Thyroid gland (tissue), 4 donors: ENCODE measurements at regions not wholly inside any gene's neighbourhood (a gene's known extent, or its start where the extent isn't known, plus 50 kb on each side); places are given as distances from the start of the nearest gene placed in this dataset.

Experiments
- DNase-seq, 2 donors: peaks; one replicate each; pipeline ENCODE4 v3.0.0-alpha.2; 2019
- H3K27ac ChIP-seq, 3 donors: fragments of 200-600 bp; sonication (generic); 1 replicate in 2 of 3; 2 replicates in 1 of 3; pipeline ENCODE4 v1.5.1; 2016 to 2019; ENCODE audit warnings: mild to moderate bottlenecking in 1 of 3, moderate library complexity in 1 of 3
- H3K27me3 ChIP-seq: fragments of 200-600 bp; sonication (generic); one replicate; pipeline ENCODE4 v1.5.1; 2019
- H3K36me3 ChIP-seq, 2 donors: fragments of 200-600 bp; sonication (generic); one replicate each; pipeline ENCODE4 v1.5.1; 2016 to 2019
- H3K4me1 ChIP-seq, 2 donors: fragments of 200-600 bp; sonication (generic); one replicate each; pipeline ENCODE4 v1.5.1; 2017 to 2019
- H3K4me3 ChIP-seq, 3 donors: fragments of 200-600 bp; sonication (generic); replicated peaks in 1 of 3; 1 replicate in 2 of 3; 2 replicates in 1 of 3; pipeline ENCODE4 v1.5.1; 2016; ENCODE audit warnings: mild to moderate bottlenecking in 1 of 3
- H3K9me3 ChIP-seq: fragments of 200-600 bp; sonication (generic); one replicate; pipeline ENCODE4 v1.5.1; 2017
- CTCF ChIP-seq, 6 experiments: fragments of 200-600 bp in 3 of 6; fragments of 450-650 bp in 3 of 6; sonication (generic) in 3 of 6; IDR thresholded peaks; one replicate each; pipeline ENCODE4 v1.5.1; 2016 to 2019; ENCODE audit warnings: antibody characterized with exemption in 6 of 6, mild to moderate bottlenecking in 2 of 6, inconsistent platforms in 1 of 6, moderate library complexity in 1 of 6
- POLR2A ChIP-seq, 2 donors: fragments of 450-650 bp; IDR thresholded peaks; one replicate each; pipeline ENCODE4 v1.6.1; 2017; ENCODE audit warnings: antibody characterized with exemption in 2 of 2, mild to moderate bottlenecking in 2 of 2, moderate library complexity in 1 of 2
- WGBS, 2 donors: methylation state at CpG; one replicate each; pipeline ENCODE4 v1.1.5; 2017; 5-methylcytosine and 5-hydroxymethylcytosine counted together
- intact Hi-C: fragments of 100-400 bp; cut with DNase I; formaldehyde crosslinking; loops from one replicate; pipeline ENCODE4 v1.15.1; 2023

- no peak overlapping the region for H3K27ac ChIP-seq
- no peaks in the 10 kb centered on the region for H3K36me3 ChIP-seq
- no peak for DNase-seq
- intact Hi-C loops: no loop called here
- WGBS, 2 donors: 80 to 82% methylated on average over 4 to 5 of the region's 5 CpGs
- no peak for TF ChIP-seq POLR2A (IDR thresholded peaks at IDR 0.05)
- no peak for TF ChIP-seq CTCF (IDR thresholded peaks at IDR 0.05)
- H3K4me3 ChIP-seq: no peak overlapping the region
- no peaks in the 10 kb centered on the region for H3K27me3 ChIP-seq
- no peaks in the 10 kb centered on the region for H3K4me1 ChIP-seq
- no peaks in the 10 kb centered on the region for H3K9me3 ChIP-seq
Measured at GRCh38 chr6:12560315-12560714, 156.3 kb upstream of the PHACTR1 start.

- 95 to 98% methylated on average over 2 of the region's 2 CpGs for WGBS, 2 donors
- intact Hi-C loops: no loop called here
- Histone ChIP-seq H3K4me1 (no peaks in the 10 kb centered on the region), H3K36me3 (no peaks in the 10 kb centered on the region), H3K27me3 (no peaks in the 10 kb centered on the region), H3K27ac (no peak overlapping the region), H3K9me3 (no peaks in the 10 kb centered on the region), H3K4me3 (no peak overlapping the region)
- TF ChIP-seq CTCF (IDR thresholded peaks at IDR 0.05): no peak
- no peak for TF ChIP-seq POLR2A (IDR thresholded peaks at IDR 0.05)
- no peak for DNase-seq
Measured at GRCh38 chr6:12566618-12567123, 149.9 kb upstream of the PHACTR1 start.

GRCh38 chr6:12567682-12568081 lies 148.9 kb upstream of the PHACTR1 start:
- Histone ChIP-seq H3K4me3 (no peak overlapping the region), H3K36me3 (no peaks in the 10 kb centered on the region), H3K9me3 (no peaks in the 10 kb centered on the region), H3K27ac (no peak overlapping the region), H3K27me3 (no peaks in the 10 kb centered on the region), H3K4me1 (peaks cover 0 to 1% of the 10 kb centered on the region in 2 donors)
- intact Hi-C loops: no loop called here
- no peak for DNase-seq
- 78 to 83% methylated on average over 3 of the region's 3 CpGs for WGBS, 2 donors
- TF ChIP-seq CTCF (IDR thresholded peaks at IDR 0.05): no peak
- no peak for TF ChIP-seq POLR2A (IDR thresholded peaks at IDR 0.05)

GRCh38 chr6:12569646-12570045 lies 146.9 kb upstream of the PHACTR1 start:
- H3K36me3 ChIP-seq: no peaks in the 10 kb centered on the region
- H3K9me3 ChIP-seq: no peaks in the 10 kb centered on the region
- no peak overlapping the region for H3K27ac ChIP-seq
- no peak overlapping the region for H3K4me3 ChIP-seq
- H3K27me3 ChIP-seq: no peaks in the 10 kb centered on the region
- no peak for TF ChIP-seq POLR2A (IDR thresholded peaks at IDR 0.05)
- 95 to 97% methylated on average over 1 of the region's 1 CpG for WGBS, 2 donors
- peaks cover 0 to 9% of the 10 kb centered on the region in 2 donors for H3K4me1 ChIP-seq
- no peak for DNase-seq
- intact Hi-C loops: no loop called here

- no peak overlapping the region for H3K27ac ChIP-seq
- no peaks in the 10 kb centered on the region for H3K9me3 ChIP-seq
- H3K27me3 ChIP-seq: no peaks in the 10 kb centered on the region
- intact Hi-C loops: no loop called here
- no peak overlapping the region for H3K4me3 ChIP-seq
- TF ChIP-seq POLR2A (IDR thresholded peaks at IDR 0.05) (no peak), CTCF (IDR thresholded peaks at IDR 0.05) (no peak)
- WGBS, 2 donors: 70% methylated on average over 2 of the region's 2 CpGs
- peaks cover 0 to 9% of the 10 kb centered on the region in 2 donors for H3K4me1 ChIP-seq
- H3K36me3 ChIP-seq: no peaks in the 10 kb centered on the region
- DNase-seq: peak in 1 of 2 donors; percentile 21
Measured at GRCh38 chr6:12570461-12571030, 146.0 kb upstream of the PHACTR1 start.
